ENCODE measurements at regions not wholly inside any gene's neighbourhood (a gene's known extent, or its start where the extent isn't known, plus 50 kb on each side); places are given as distances from the start of the nearest gene placed in this dataset.
"Not testable (repeated sequence)": the region's sequence is repeated elsewhere in the genome, so short reads cannot be mapped to it uniquely, and the experiment has no call there.

GRCh38 chr1:144519528-144520189 is 58.2 kb upstream of the NBPF15 start:
- H2BK15ac ChIP-seq (ENCODE audit: low read depth, low read length); H3K79me1 ChIP-seq (ENCODE audit: low read depth in 1 of 2, low read length in 2 of 2); H2AK9ac ChIP-seq (replicated peaks; ENCODE audit: low read depth, low read length, poor library complexity); H3K4me3 ChIP-seq (ENCODE audit: insufficient read depth, low read depth, low read length); H3K36me3 ChIP-seq (ENCODE audit: control insufficient read depth, insufficient read depth, low read length); ATAC-seq (ENCODE audit: low read depth); H3K4me1 ChIP-seq (ENCODE audit: control insufficient read depth, insufficient read depth, low read length); dilution Hi-C loops (cut with HindIII; ENCODE audit: low sequenced_read_pairs, unreplicated experiment); BruUV-seq (replicated peaks); H3K56ac ChIP-seq (ENCODE audit: extremely low read depth, insufficient read depth, low read length); POLR2A ChIA-PET (ENCODE audit: unreplicated experiment); H3K4me2 ChIP-seq (ENCODE audit: low read depth, low read length); in situ Hi-C loops (cut with MboI; ENCODE audit: low sequenced_read_pairs); H3K9ac ChIP-seq (ENCODE audit: low read depth, low read length); H4K20me1 ChIP-seq (ENCODE audit: insufficient read depth, low read length); H4K5ac ChIP-seq (ENCODE audit: low read depth, low read length); H3K23ac ChIP-seq (ENCODE audit: low read depth, low read length); intact Hi-C loops (cut with micrococcal nuclease); H2AFZ ChIP-seq (replicated peaks; ENCODE audit: low read length, poor library complexity); H3K9me1 ChIP-seq (ENCODE audit: insufficient read depth, low read length); H3K27me3 ChIP-seq (ENCODE audit: control insufficient read depth, insufficient read depth, low read length); H3K9me3 ChIP-seq (ENCODE audit: control insufficient read depth, insufficient read depth, low read length); CTCF ChIA-PET: not testable (repeated sequence)
- H3K27ac ChIP-seq (ENCODE audit: insufficient read depth, low read length) = peak overlapping the region; percentile 64
- peak overlapping the region; percentile 78 for H2BK5ac ChIP-seq (ENCODE audit: low read depth, low read length, poor library complexity, severe bottlenecking)
- H3K14ac ChIP-seq (replicated peaks; ENCODE audit: low read depth, low read length) = peak overlapping the region; percentile 59; the same call in 1 of the 2 replicates
- DNase-seq = peak; percentile 6
- H3K4ac ChIP-seq (ENCODE audit: low read depth, low read length) = peak overlapping the region; percentile 61; the same call in 1 of the 2 replicates
- H4K91ac ChIP-seq (ENCODE audit: insufficient read depth, low read depth, low read length) = peak overlapping the region; percentile 32; the same call in 1 of the 2 replicates
- no CpG with 5 or more reads among the region's 12 CpGs for WGBS, 2 experiments (ENCODE audit: extremely low coverage in 2 of 2, insufficient read length in 1 of 2)
- H2BK120ac ChIP-seq (ENCODE audit: low read depth, low read length) = peak overlapping the region; percentile 77; the same call in 1 of the 2 replicates
- peak overlapping the region; percentile 87; the same call in 1 of the 2 replicates for H2BK20ac ChIP-seq (ENCODE audit: low read depth, low read length)
- peak overlapping the region; percentile 59; the same call in 1 of the 2 replicates for H3K18ac ChIP-seq (ENCODE audit: low read depth, low read length)
- H4K8ac ChIP-seq (ENCODE audit: low read depth in 2 of 2, low read length in 2 of 2) = peak overlapping the region in 1 of 2 experiments; percentile 49; a peak in 1 of 4 replicates
- peak overlapping the region; percentile 78 for H2AK5ac ChIP-seq (ENCODE audit: low read depth, low read length)
